ENCODE measurements at regions not wholly inside any gene's neighbourhood (a gene's known extent, or its start where the extent isn't known, plus 50 kb on each side); places are given as distances from the start of the nearest gene placed in this dataset.
"Not testable (repeated sequence)": the region's sequence is repeated elsewhere in the genome, so short reads cannot be mapped to it uniquely, and the experiment has no call there.

DNA sequence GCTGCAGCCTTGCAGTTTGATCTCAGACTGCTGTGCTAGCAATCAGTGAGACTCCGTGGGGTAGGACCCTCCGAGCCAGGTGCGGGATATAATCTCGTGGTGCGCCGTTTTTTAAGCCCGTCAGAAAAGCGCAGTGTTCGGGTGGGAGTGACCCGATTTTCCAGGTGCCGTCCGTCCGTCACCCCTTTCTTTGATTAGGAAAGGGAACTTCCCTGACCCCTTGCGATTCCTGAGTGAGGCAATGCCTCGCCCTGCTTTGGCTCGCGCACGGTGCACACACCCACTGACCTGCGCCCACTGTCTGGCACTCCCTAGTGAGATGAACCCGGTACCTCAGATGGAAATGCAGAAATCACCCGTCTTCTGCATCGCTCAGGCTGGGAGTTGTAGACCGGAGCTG is 203.2 kb downstream of the SNCAIP start:
- H3K27me3 ChIP-seq (ENCODE audit: insufficient read depth, low read length); H3K27ac ChIP-seq (ENCODE audit: low read depth, low read length); H3K4me3 Mint-ChIP-seq; H3K9me3 Mint-ChIP-seq; H3K4me1 Mint-ChIP-seq; H3K27ac Mint-ChIP-seq; H3K36me3 Mint-ChIP-seq; H3K4me3 ChIP-seq (ENCODE audit: low read length in 2 of 2); CTCF ChIA-PET (ENCODE audit: partially characterized antibody); H3K36me3 ChIP-seq (ENCODE audit: insufficient read depth, low read length); H3K4me1 ChIP-seq (ENCODE audit: insufficient read depth, low read length); H3K27me3 Mint-ChIP-seq; H3K9me3 ChIP-seq (ENCODE audit: control insufficient read depth in 1 of 2, low read length in 2 of 2); DNase-seq; POLR2A ChIA-PET (ENCODE audit: partially characterized antibody): not testable (repeated sequence)
- intact Hi-C loops (cut with micrococcal nuclease) = loop anchor here (5.0 kb wide), 1 partner anchor 1097 kb away; no protein-coding TSS in a partner anchor

DNA sequence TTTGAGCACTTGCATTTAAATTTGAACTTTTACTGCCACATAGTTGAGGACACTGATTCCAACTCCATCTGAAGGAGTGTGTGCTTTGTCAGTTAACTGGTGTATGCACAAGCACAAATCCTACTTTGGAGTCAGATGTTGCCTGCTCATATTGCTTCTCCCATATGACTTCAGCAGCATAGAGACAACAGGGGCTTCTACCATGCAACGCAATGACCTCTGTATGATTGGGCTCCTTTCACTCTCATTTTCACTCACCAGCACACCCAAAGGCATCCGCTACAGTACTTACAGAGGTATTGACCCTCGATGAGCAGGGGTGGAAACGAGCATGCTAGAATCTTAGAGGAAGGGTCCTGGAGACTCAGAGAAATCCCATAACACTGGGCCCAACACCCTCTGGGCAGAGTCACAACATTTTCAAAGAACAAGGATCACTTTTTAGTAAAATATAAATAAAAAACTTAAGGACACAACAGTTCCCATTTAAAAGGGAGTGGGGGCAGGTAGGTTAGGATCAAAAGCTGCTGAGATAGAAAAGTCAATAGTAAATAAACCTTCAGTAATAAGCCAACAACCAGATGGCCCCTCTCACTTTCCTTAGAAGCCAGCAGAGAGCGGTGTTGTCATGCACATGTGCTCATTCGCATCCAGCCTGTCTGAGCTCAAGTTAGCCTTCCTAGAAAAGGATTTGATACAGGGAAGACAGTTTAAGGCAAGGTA is 203.8 kb downstream of the SNCAIP start:
- H3K27ac ChIP-seq (ENCODE audit: low read depth, low read length) = no peak overlapping the region
- H3K4me3 Mint-ChIP-seq = no peak overlapping the region
- H3K27me3 Mint-ChIP-seq = peaks cover 0 to 1% of the 10 kb centered on the region in 2 donors
- no peaks in the 10 kb centered on the region for H3K36me3 ChIP-seq (ENCODE audit: insufficient read depth, low read length)
- no peak overlapping the region for H3K27ac Mint-ChIP-seq
- intact Hi-C loops (cut with micrococcal nuclease) = loop anchor here (5.0 kb wide), 1 partner anchor 1096 kb away; no protein-coding TSS in a partner anchor
- H3K27me3 ChIP-seq (ENCODE audit: insufficient read depth, low read length) = no peaks in the 10 kb centered on the region
- no peaks in the 10 kb centered on the region for H3K4me1 Mint-ChIP-seq
- H3K4me3 ChIP-seq (ENCODE audit: low read length in 2 of 2) = no peak overlapping the region
- no peak for DNase-seq
- H3K36me3 Mint-ChIP-seq = no peaks in the 10 kb centered on the region
- no peaks in the 10 kb centered on the region for H3K9me3 ChIP-seq (ENCODE audit: control insufficient read depth in 1 of 2, low read length in 2 of 2)
- CTCF ChIA-PET (ENCODE audit: partially characterized antibody) = no interaction called here
- no peaks in the 10 kb centered on the region for H3K9me3 Mint-ChIP-seq
- POLR2A ChIA-PET (ENCODE audit: partially characterized antibody) = no interaction called here
- no peaks in the 10 kb centered on the region for H3K4me1 ChIP-seq (ENCODE audit: insufficient read depth, low read length)

DNA sequence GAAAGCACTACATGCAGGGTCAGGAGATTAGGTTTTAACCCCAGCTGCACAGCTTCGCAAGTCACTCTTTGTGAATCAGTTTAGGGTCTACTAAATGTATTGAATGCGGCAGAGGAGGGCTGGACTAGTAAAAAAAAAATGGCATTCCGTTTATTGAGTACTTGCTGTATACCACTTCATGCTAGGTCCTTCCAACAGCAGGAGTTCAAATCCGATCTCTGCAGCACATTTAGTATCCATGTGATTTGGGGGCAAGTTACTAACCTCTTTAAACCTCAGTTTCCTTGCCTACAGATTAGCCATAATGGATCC is 204.4 kb downstream of the SNCAIP start:
- Histone ChIP-seq H3K27me3 (ENCODE audit: insufficient read depth, low read length) (no peaks in the 10 kb centered on the region), H3K4me3 (ENCODE audit: low read length in 2 of 2) (no peak overlapping the region), H3K9me3 (ENCODE audit: control insufficient read depth in 1 of 2, low read length in 2 of 2) (no peaks in the 10 kb centered on the region), H3K36me3 (ENCODE audit: insufficient read depth, low read length) (no peaks in the 10 kb centered on the region), H3K4me1 (ENCODE audit: insufficient read depth, low read length) (no peaks in the 10 kb centered on the region), H3K27ac (ENCODE audit: low read depth, low read length) (no peak overlapping the region)
- intact Hi-C loops (cut with micrococcal nuclease) = loop anchor here (5.0 kb wide), 1 partner anchor 1096 kb away; no protein-coding TSS in a partner anchor
- no peak for DNase-seq
- CTCF ChIA-PET (ENCODE audit: partially characterized antibody) = no interaction called here
- Mint-ChIP-seq H3K36me3 (no peaks in the 10 kb centered on the region), H3K27me3 (peaks cover 0 to 1% of the 10 kb centered on the region in 2 donors), H3K4me1 (no peaks in the 10 kb centered on the region), H3K4me3 (no peak overlapping the region), H3K9me3 (no peaks in the 10 kb centered on the region), H3K27ac (no peak overlapping the region)
- POLR2A ChIA-PET (ENCODE audit: partially characterized antibody) = no interaction called here

DNA sequence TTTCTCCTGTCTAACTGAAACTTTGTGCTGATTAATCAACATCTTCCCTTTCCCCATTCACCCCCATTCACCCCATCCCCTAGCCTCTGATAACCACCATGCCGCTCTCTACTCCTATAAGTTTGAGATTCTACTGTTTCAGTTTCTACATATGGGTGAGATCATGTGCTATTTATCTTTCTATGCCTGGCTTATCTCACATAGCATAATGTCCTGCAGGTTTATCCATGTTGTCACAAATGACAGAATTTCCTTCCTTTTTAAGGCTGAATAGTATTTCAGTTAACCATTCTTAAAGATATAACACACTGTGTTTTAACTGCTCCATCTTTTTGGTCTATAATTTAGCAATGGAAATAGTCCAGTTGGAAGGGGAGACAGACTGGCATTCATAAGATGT is 205.1 kb downstream of the SNCAIP start:
- no peaks in the 10 kb centered on the region for H3K36me3 Mint-ChIP-seq
- POLR2A ChIA-PET (ENCODE audit: partially characterized antibody) = no interaction called here
- peaks cover 0 to 1% of the 10 kb centered on the region in 2 donors for H3K27me3 Mint-ChIP-seq
- no peaks in the 10 kb centered on the region for H3K9me3 Mint-ChIP-seq
- no peak overlapping the region for H3K4me3 Mint-ChIP-seq
- DNase-seq = no peak
- no peak overlapping the region for H3K27ac Mint-ChIP-seq
- no peaks in the 10 kb centered on the region for H3K9me3 ChIP-seq (ENCODE audit: control insufficient read depth in 1 of 2, low read length in 2 of 2)
- H3K4me3 ChIP-seq (ENCODE audit: low read length in 2 of 2) = no peak overlapping the region
- H3K27ac ChIP-seq (ENCODE audit: low read depth, low read length) = no peak overlapping the region
- no peaks in the 10 kb centered on the region for H3K36me3 ChIP-seq (ENCODE audit: insufficient read depth, low read length)
- no peaks in the 10 kb centered on the region for H3K27me3 ChIP-seq (ENCODE audit: insufficient read depth, low read length)
- intact Hi-C loops (cut with micrococcal nuclease) = loop anchor here (5.0 kb wide), 1 partner anchor 1095 kb away; no protein-coding TSS in a partner anchor
- H3K4me1 ChIP-seq (ENCODE audit: insufficient read depth, low read length) = no peaks in the 10 kb centered on the region
- H3K4me1 Mint-ChIP-seq = no peaks in the 10 kb centered on the region
- CTCF ChIA-PET (ENCODE audit: partially characterized antibody) = no interaction called here

- Mint-ChIP-seq H3K27ac (no peak overlapping the region), H3K27me3 (peaks cover 3% of the 10 kb centered on the region in 2 donors), H3K9me3 (peaks cover 0 to 2% (median 0%) of the 10 kb centered on the region in 8 donors), H3K36me3 (no peaks in the 10 kb centered on the region), H3K4me3 (no peak overlapping the region), H3K4me1 (no peaks in the 10 kb centered on the region)
- Histone ChIP-seq H3K4me3 (ENCODE audit: low read length in 2 of 2) (no peak overlapping the region), H3K4me1 (ENCODE audit: insufficient read depth, low read length) (no peaks in the 10 kb centered on the region), H3K36me3 (ENCODE audit: insufficient read depth, low read length) (no peaks in the 10 kb centered on the region), H3K27ac (ENCODE audit: low read depth, low read length) (no peak overlapping the region), H3K9me3 (ENCODE audit: control insufficient read depth in 1 of 2, low read length in 2 of 2) (no peaks in the 10 kb centered on the region), H3K27me3 (ENCODE audit: insufficient read depth, low read length) (no peaks in the 10 kb centered on the region)
- POLR2A ChIA-PET (ENCODE audit: partially characterized antibody) = no interaction called here
- DNase-seq = no peak
- CTCF ChIA-PET (ENCODE audit: partially characterized antibody) = no interaction called here
- intact Hi-C loops (cut with micrococcal nuclease) = no loop called here
Observed at GRCh38 chr5:122523776-122524175, 211.7 kb downstream of the SNCAIP start.

GRCh38 chr5:122527547-122527946 is 215.5 kb downstream of the SNCAIP start:
- CTCF ChIA-PET (ENCODE audit: partially characterized antibody) = no interaction called here
- no peaks in the 10 kb centered on the region for H3K4me1 Mint-ChIP-seq
- Histone ChIP-seq H3K9me3 (ENCODE audit: control insufficient read depth in 1 of 2, low read length in 2 of 2) (no peaks in the 10 kb centered on the region), H3K36me3 (ENCODE audit: insufficient read depth, low read length) (no peaks in the 10 kb centered on the region), H3K27ac (ENCODE audit: low read depth, low read length) (no peak overlapping the region), H3K27me3 (ENCODE audit: insufficient read depth, low read length) (no peaks in the 10 kb centered on the region), H3K4me3 (ENCODE audit: low read length in 2 of 2) (no peak overlapping the region), H3K4me1 (ENCODE audit: insufficient read depth, low read length) (no peaks in the 10 kb centered on the region)
- H3K9me3 Mint-ChIP-seq = peaks cover 0 to 2% (median 0%) of the 10 kb centered on the region in 8 donors
- DNase-seq = no peak
- no peak overlapping the region for H3K27ac Mint-ChIP-seq
- POLR2A ChIA-PET (ENCODE audit: partially characterized antibody) = no interaction called here
- no peaks in the 10 kb centered on the region for H3K36me3 Mint-ChIP-seq
- H3K4me3 Mint-ChIP-seq = no peak overlapping the region
- intact Hi-C loops (cut with micrococcal nuclease) = no loop called here
- peaks cover 1 to 3% of the 10 kb centered on the region in 2 donors for H3K27me3 Mint-ChIP-seq

DNA sequence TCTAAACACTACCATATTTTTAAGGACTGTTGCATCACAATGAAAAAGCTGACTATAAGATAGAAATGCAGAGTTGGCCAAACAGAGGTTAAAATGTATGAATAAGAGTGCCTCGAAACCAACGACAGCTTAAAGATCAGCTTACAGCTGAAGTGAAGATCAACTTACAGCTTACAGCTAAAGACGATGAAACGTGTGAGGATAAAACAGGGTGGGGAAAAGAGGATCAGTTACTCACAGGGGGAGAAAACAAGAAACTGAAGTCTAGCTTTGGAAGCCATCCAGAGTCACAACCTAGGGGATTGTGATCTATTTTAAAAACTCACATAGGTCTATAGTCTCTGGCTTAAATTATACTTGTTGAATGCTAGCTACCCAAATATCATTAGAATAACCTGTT is 220.0 kb downstream of the SNCAIP start:
- Histone ChIP-seq H3K36me3 (ENCODE audit: insufficient read depth, low read length) (no peaks in the 10 kb centered on the region), H3K4me1 (ENCODE audit: insufficient read depth, low read length) (no peaks in the 10 kb centered on the region), H3K27ac (ENCODE audit: low read depth, low read length) (no peak overlapping the region), H3K4me3 (ENCODE audit: low read length in 2 of 2) (no peak overlapping the region), H3K27me3 (ENCODE audit: insufficient read depth, low read length) (no peaks in the 10 kb centered on the region), H3K9me3 (ENCODE audit: control insufficient read depth in 1 of 2, low read length in 2 of 2) (no peaks in the 10 kb centered on the region)
- Mint-ChIP-seq H3K27ac (no peak overlapping the region), H3K4me3 (no peak overlapping the region), H3K36me3 (no peaks in the 10 kb centered on the region), H3K4me1 (no peaks in the 10 kb centered on the region), H3K27me3 (peaks cover 2 to 4% of the 10 kb centered on the region in 2 donors), H3K9me3 (peaks cover 0 to 4% (median 0%) of the 10 kb centered on the region in 8 donors)
- ChIA-PET POLR2A (ENCODE audit: partially characterized antibody) (no interaction called here), CTCF (ENCODE audit: partially characterized antibody) (no interaction called here)
- intact Hi-C loops (cut with micrococcal nuclease) = no loop called here
- no peak for DNase-seq

DNA sequence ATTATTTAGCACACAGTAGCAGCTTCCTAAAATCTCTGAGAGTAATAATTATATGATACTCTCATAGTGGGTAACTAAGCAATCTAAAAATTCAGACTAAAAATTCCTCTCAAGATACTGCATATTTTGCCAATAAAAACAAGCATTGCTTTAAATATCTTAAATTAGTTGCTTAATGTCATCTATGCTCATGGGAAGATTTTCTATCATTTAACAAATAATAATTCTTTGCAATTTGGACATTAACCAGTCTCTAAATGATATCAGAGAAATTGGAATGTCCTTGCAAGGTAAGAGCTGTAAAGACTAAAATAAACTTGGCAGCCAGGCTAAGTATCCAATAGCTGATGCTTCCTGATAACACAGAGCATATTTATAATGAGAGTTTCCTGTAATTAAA is 221.8 kb downstream of the SNCAIP start:
- Mint-ChIP-seq H3K27me3 (peaks cover 2 to 5% of the 10 kb centered on the region in 2 donors), H3K4me1 (no peaks in the 10 kb centered on the region)
- CTCF ChIA-PET (ENCODE audit: partially characterized antibody) = interaction anchor here (1.8 kb wide), 1 partner anchor 21 kb away, joined by 4 read pairs; no protein-coding TSS in a partner anchor

More for the DNA sequence above, 221.8 kb downstream of the SNCAIP start:
- H3K4me1 ChIP-seq (ENCODE audit: insufficient read depth, low read length) = no peaks in the 10 kb centered on the region
- intact Hi-C loops (cut with micrococcal nuclease) = no loop called here
- DNase-seq = no peak
- no peaks in the 10 kb centered on the region for H3K27me3 ChIP-seq (ENCODE audit: insufficient read depth, low read length)
- Mint-ChIP-seq H3K4me3 (no peak overlapping the region), H3K36me3 (no peaks in the 10 kb centered on the region), H3K27ac (no peak overlapping the region), H3K9me3 (peaks cover 0 to 4% (median 0%) of the 10 kb centered on the region in 8 donors)
- H3K4me3 ChIP-seq (ENCODE audit: low read length in 2 of 2) = no peak overlapping the region
- H3K36me3 ChIP-seq (ENCODE audit: insufficient read depth, low read length) = no peaks in the 10 kb centered on the region
- POLR2A ChIA-PET (ENCODE audit: partially characterized antibody) = no interaction called here
- H3K9me3 ChIP-seq (ENCODE audit: control insufficient read depth in 1 of 2, low read length in 2 of 2) = no peaks in the 10 kb centered on the region
- no peak overlapping the region for H3K27ac ChIP-seq (ENCODE audit: low read depth, low read length)

Measured in CD4-positive, alpha-beta memory T cell (primary cell).